ENCODE measurements at regions not wholly inside any gene's neighbourhood (a gene's known extent, or its start where the extent isn't known, plus 50 kb on each side); places are given as distances from the start of the nearest gene placed in this dataset.

GRCh38 chr5:30687461-30687860, 506.0 kb upstream of the CDH6 start:
- Histone ChIP-seq H2AFZ (ENCODE audit: low read length) (no peak overlapping the region), H3K4me3 (ENCODE audit: low read depth, low read length, poor library complexity, severe bottlenecking) (no peak overlapping the region), H3K36me3 (ENCODE audit: insufficient read depth, low read length) (no peaks in the 10 kb centered on the region), H3K27ac (ENCODE audit: low read depth, low read length, poor library complexity, severe bottlenecking) (no peak overlapping the region), H3K9me3 (ENCODE audit: low read length) (no peaks in the 10 kb centered on the region), H3K4me2 (ENCODE audit: low read length) (no peak overlapping the region), H3K9me2 (ENCODE audit: insufficient read depth, low read length) (no peaks in the 10 kb centered on the region), H3K4me1 (ENCODE audit: insufficient read depth, low read length, poor library complexity, severe bottlenecking) (no peaks in the 10 kb centered on the region), H4K20me1 (ENCODE audit: insufficient read depth, low read length) (no peaks in the 10 kb centered on the region), H3K79me2 (ENCODE audit: insufficient read depth, low read depth, low read length) (no peaks in the 10 kb centered on the region)
- TF ChIP-seq CTCF (conservative IDR thresholded peaks at IDR 0.05; ENCODE audit: low read length), result no peak
- TF ChIP-seq EZH2phosphoT487 (IDR thresholded peaks at IDR 0.05; ENCODE audit: borderline replicate concordance, low read depth, low read length), result no peak
- intact Hi-C loops (cut with micrococcal nuclease; ENCODE audit: unreplicated experiment), result no loop called here
- DNase-seq (ENCODE audit: low spot score), result no peak
- POLR2A ChIA-PET, result interaction anchor here (0.6 kb wide), 1 partner anchor 39 kb away, joined by 3 read pairs; no protein-coding TSS in a partner anchor
- no TSS peak for BruUV-seq (replicated peaks)
- CTCF ChIA-PET (ENCODE audit: unreplicated experiment), result no interaction called here

- Histone ChIP-seq H3K36me3 (ENCODE audit: insufficient read depth, low read length) (no peaks in the 10 kb centered on the region), H3K9me3 (ENCODE audit: low read length) (no peaks in the 10 kb centered on the region), H3K9me2 (ENCODE audit: insufficient read depth, low read length) (no peaks in the 10 kb centered on the region), H2AFZ (ENCODE audit: low read length) (no peak overlapping the region), H3K4me2 (ENCODE audit: low read length) (no peak overlapping the region), H3K4me3 (ENCODE audit: low read depth, low read length, poor library complexity, severe bottlenecking) (no peak overlapping the region), H3K27ac (ENCODE audit: low read depth, low read length, poor library complexity, severe bottlenecking) (no peak overlapping the region), H3K79me2 (ENCODE audit: insufficient read depth, low read depth, low read length) (no peaks in the 10 kb centered on the region), H4K20me1 (ENCODE audit: insufficient read depth, low read length) (no peaks in the 10 kb centered on the region), H3K4me1 (ENCODE audit: insufficient read depth, low read length, poor library complexity, severe bottlenecking) (no peaks in the 10 kb centered on the region)
- BruUV-seq (replicated peaks), result no TSS peak
- intact Hi-C loops (cut with micrococcal nuclease; ENCODE audit: unreplicated experiment), result no loop called here
- DNase-seq (ENCODE audit: low spot score), result no peak
- POLR2A ChIA-PET, result interaction anchor here (0.5 to 0.6 kb wide), 2 partner anchors 427 to 648 kb away, joined by 3 read pairs; no protein-coding TSS in a partner anchor
- CTCF ChIA-PET (ENCODE audit: unreplicated experiment), result no interaction called here
- TF ChIP-seq EZH2phosphoT487 (IDR thresholded peaks at IDR 0.05; ENCODE audit: borderline replicate concordance, low read depth, low read length), result no peak
- no peak for TF ChIP-seq CTCF (conservative IDR thresholded peaks at IDR 0.05; ENCODE audit: low read length)
Measured at GRCh38 chr5:30686530-30686929, 507.0 kb upstream of the CDH6 start.

GRCh38 chr5:30676223-30676840, 517.2 kb upstream of the CDH6 start:
- TF ChIP-seq CTCF (conservative IDR thresholded peaks at IDR 0.05; ENCODE audit: low read length), result no peak
- TF ChIP-seq EZH2phosphoT487 (IDR thresholded peaks at IDR 0.05; ENCODE audit: borderline replicate concordance, low read depth, low read length), result no peak
- Histone ChIP-seq H2AFZ (ENCODE audit: low read length) (no peak overlapping the region), H3K9me2 (ENCODE audit: insufficient read depth, low read length) (no peaks in the 10 kb centered on the region), H3K9me3 (ENCODE audit: low read length) (no peaks in the 10 kb centered on the region), H3K79me2 (ENCODE audit: insufficient read depth, low read depth, low read length) (no peaks in the 10 kb centered on the region), H3K36me3 (ENCODE audit: insufficient read depth, low read length) (no peaks in the 10 kb centered on the region), H4K20me1 (ENCODE audit: insufficient read depth, low read length) (no peaks in the 10 kb centered on the region), H3K4me3 (ENCODE audit: low read depth, low read length, poor library complexity, severe bottlenecking) (no peak overlapping the region), H3K4me2 (ENCODE audit: low read length) (no peak overlapping the region), H3K27ac (ENCODE audit: low read depth, low read length, poor library complexity, severe bottlenecking) (no peak overlapping the region), H3K4me1 (ENCODE audit: insufficient read depth, low read length, poor library complexity, severe bottlenecking) (no peaks in the 10 kb centered on the region)
- POLR2A ChIA-PET, result interaction anchor here (0.5 kb wide), 1 partner anchor 64 kb away, joined by 3 read pairs; no protein-coding TSS in a partner anchor
- CTCF ChIA-PET (ENCODE audit: unreplicated experiment), result no interaction called here
- BruUV-seq (replicated peaks), result no TSS peak
- intact Hi-C loops (cut with micrococcal nuclease; ENCODE audit: unreplicated experiment), result no loop called here
- no peak for DNase-seq (ENCODE audit: low spot score)

Measured in OCI-LY7 (cell line).